ENCODE measurements at regions not wholly inside any gene's neighbourhood (a gene's known extent, or its start where the extent isn't known, plus 50 kb on each side); places are given as distances from the start of the nearest gene placed in this dataset.

DNA sequence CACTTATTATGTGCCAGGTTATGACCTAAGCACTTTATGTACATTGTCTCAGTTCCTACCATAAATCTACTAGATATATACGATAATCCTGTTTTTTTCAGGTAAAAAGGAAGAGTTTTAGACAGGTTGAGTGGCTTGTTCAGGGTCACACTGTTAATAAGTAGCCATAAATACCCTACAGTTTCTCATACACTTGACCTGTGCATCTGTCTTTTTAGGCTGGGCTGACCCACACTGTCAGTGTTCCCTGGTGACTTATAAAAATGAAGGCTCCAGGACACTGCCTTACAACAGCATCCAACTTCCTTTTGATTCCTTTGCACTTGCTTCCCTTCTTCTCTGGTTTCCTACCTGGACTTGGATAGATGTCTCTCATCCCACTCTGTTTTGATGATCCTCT is 78.2 kb upstream of the PAQR3 start:
- no peak for DNase-seq

GRCh38 chr4:79016878-79017277 is 77.6 kb upstream of the PAQR3 start:
- no peak for DNase-seq

DNA sequence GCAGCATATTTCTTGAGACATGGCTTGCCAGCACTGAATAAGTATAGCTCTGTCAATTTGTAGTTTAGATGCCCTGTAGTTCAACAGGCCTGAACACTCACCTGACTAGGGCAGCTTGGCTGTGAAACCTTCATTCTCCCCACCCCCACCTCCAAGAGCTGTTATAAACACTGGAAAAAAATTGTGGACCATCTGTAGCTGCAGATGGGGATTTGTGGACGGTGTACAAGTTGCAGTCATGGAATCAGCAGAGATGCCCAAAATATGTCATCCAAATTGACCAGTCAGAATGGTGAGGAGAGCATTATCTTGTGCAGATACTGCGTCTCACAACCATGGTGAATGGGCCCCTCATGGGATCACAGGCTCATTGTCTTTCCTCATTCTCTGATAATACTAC is 76.2 kb upstream of the PAQR3 start:
- DNase-seq: no peak

DNA sequence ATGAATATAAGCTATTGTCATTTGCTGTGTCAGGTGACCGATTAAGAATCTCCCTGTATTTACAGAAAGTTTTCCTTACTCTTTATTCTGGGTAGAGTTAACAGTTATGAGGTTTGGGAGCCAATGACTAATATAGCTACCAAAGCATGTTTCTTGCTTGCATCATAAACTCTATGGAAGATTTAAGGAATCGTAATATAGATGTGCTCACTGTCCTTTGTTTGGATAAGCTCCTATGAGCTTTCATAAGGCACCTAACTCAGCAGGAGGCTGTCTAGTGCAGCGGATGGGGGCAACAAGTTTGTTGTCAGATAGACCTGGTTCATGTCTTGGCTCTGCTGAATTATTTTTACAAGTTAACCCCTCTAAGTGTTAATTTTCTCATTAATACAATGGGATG is 75.0 kb upstream of the PAQR3 start:
- DNase-seq: no peak

DNA sequence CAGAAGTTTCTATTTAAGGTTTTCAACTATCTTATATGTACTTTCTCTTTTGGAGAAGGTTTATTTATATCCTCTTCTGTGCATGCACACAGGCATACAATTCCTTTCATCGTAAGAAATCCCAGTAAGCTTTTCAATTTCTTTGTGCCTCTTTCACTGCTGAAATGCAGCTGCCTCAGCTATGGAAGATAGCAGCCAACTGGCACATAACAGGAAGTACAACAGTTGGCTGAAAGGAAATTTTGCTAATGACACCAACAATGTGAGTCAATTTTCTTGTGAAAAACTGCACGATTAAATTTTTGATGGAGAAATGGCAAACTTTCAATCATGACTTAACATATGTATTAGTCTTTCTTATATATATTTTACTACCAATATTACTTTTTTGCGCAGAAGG is 74.5 kb upstream of the PAQR3 start:
- DNase-seq: no peak

DNA sequence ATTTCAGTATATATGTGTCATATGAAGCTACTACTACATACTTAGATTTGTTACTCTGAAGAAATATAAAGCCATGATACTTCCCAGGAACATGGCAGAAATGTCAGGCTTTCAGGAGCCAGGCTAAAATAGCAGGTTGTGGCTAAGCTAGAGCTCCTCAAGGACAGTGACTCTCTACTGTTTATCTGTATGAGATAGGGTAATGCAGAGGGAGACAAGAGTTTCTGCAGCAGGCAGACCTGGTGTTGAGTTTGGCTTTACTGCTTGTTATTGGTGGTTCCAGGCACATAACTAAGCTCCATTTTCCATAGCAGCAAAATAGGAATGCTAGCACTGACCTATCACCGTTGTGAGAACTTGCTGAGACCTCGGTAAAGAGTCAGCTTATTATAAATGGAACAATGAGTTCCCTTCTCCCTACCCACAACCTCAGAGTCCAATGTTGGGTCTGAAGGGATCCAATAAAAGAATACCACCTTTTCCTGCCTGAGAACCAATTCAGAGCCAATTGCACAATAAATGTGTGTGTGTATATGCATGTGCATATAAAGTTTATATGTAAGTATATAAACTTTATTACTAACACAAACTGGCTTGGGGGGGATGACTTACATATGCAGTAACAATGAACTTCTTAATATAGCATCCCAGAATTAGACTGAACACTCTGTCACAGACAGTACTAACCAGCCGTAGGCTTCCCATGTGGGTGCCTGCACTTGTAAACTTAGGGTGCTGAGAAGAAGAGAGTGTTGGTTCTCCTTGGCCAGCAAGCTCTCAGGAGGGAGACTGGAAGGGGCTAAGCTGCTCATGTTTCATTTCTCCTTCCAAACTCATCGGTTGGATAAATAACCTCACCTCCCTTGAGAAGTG is 51.9 kb upstream of the PAQR3 start:
- DNase-seq: no peak

GRCh38 chr4:78989697-78990270 is 50.5 kb upstream of the PAQR3 start:
- DNase-seq: no peak

Data from activated CD4-positive, alpha-beta T cell treated with anti-CD3 and anti-CD28 coated beads, Interleukin-2, Interleukin-6, amounts not matched to agents 100 ng/mL and 50 ng/mL, durations not matched to agents 16 hours and 8 hours (primary cell).